ENCODE measurements at regions not wholly inside any gene's neighbourhood (a gene's known extent, or its start where the extent isn't known, plus 50 kb on each side); places are given as distances from the start of the nearest gene placed in this dataset.

- TF ChIP-seq ZNF121 (CRISPR knock-in tag; IDR thresholded peaks at IDR 0.05) (0 out of 2 replicates have a peak, but pooled peaks have one; percentile 26), FOSL2 (CRISPR knock-in tag; IDR thresholded peaks at IDR 0.05) (peak; percentile 89), ZFYVE20 (CRISPR knock-in tag; IDR thresholded peaks at IDR 0.05; ENCODE audit: borderline replicate concordance, low read depth) (no peak), GATAD2A (CRISPR knock-in tag; IDR thresholded peaks at IDR 0.05) (peak; percentile 51), MAFK (conservative IDR thresholded peaks at IDR 0.05 in 1 of 2, IDR thresholded peaks at IDR 0.05 in 1 of 2; ENCODE audit: low read length in 2 of 2) (peak; percentile 81 to 86), PRDM15 (CRISPR knock-in tag; IDR thresholded peaks at IDR 0.05) (peak; percentile 90)
- TF ChIP-seq, protein P1, sequence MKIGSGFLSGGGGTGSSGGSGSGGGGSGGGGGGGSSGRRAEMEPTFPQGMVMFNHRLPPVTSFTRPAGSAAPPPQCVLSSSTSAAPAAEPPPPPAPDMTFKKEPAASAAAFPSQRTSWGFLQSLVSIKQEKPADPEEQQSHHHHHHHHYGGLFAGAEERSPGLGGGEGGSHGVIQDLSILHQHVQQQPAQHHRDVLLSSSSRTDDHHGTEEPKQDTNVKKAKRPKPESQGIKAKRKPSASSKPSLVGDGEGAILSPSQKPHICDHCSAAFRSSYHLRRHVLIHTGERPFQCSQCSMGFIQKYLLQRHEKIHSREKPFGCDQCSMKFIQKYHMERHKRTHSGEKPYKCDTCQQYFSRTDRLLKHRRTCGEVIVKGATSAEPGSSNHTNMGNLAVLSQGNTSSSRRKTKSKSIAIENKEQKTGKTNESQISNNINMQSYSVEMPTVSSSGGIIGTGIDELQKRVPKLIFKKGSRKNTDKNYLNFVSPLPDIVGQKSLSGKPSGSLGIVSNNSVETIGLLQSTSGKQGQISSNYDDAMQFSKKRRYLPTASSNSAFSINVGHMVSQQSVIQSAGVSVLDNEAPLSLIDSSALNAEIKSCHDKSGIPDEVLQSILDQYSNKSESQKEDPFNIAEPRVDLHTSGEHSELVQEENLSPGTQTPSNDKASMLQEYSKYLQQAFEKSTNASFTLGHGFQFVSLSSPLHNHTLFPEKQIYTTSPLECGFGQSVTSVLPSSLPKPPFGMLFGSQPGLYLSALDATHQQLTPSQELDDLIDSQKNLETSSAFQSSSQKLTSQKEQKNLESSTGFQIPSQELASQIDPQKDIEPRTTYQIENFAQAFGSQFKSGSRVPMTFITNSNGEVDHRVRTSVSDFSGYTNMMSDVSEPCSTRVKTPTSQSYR (CRISPR knock-in tag; IDR thresholded peaks at IDR 0.05; ENCODE audit: borderline replicate concordance): 0 out of 2 replicates have a peak, but pooled peaks have one; percentile 11
These were observed 52.8 kb upstream of the TUT7 start (continued) for GRCh38 chr9:86407022-86407421.

All from HepG2 (cell line).